GM23338 (cell line): ENCODE measurements at regions not wholly inside any gene's neighbourhood (a gene's known extent, or its start where the extent isn't known, plus 50 kb on each side); places are given as distances from the start of the nearest gene placed in this dataset.

Source experiments
- CREB1 ChIP-seq: fragments of 250-450 bp; sonication (Bioruptor Pico); IDR thresholded peaks from 2 replicates; pipeline ENCODE4 v1.5.0; 2020; ENCODE audit warnings: low read depth, mild to moderate bottlenecking, moderate library complexity
- CTCF ChIP-seq, 2 experiments: fragments of 200-600 bp in 1 of 2; sonication (generic) in 1 of 2; conservative IDR thresholded peaks; 2 replicates each; pipeline versions ENCODE4 v1.5.1 to v1.6.1; 2016 to 2017; ENCODE audit warnings: antibody characterized with exemption in 2 of 2, low read depth in 2 of 2, mild to moderate bottlenecking in 2 of 2, moderate library complexity in 1 of 2
- ETS1 ChIP-seq: IDR thresholded peaks from 2 replicates; pipeline ENCODE4 v1.6.1; 2016; ENCODE audit warnings: antibody characterized with exemption
- EZH2 ChIP-seq: fragments of 200-600 bp; sonication (generic); IDR thresholded peaks from one replicate; pipeline ENCODE4 v1.8.0; 2017; ENCODE audit warnings: antibody characterized with exemption, mild to moderate bottlenecking, low read depth; ENCODE audit not compliant: unreplicated experiment
- EZH2phosphoT487 ChIP-seq: fragments of 200-600 bp; sonication (generic); IDR thresholded peaks from one replicate; pipeline ENCODE4 v1.8.1; 2018; ENCODE audit warnings: antibody characterized with exemption; ENCODE audit not compliant: unreplicated experiment
- JUNB ChIP-seq: IDR thresholded peaks from one replicate; pipeline ENCODE4 v1.6.1; 2016; ENCODE audit warnings: antibody characterized with exemption; ENCODE audit not compliant: unreplicated experiment
- NANOG ChIP-seq: IDR thresholded peaks from 2 replicates; pipeline ENCODE4 v1.6.1; 2016; ENCODE audit warnings: antibody characterized with exemption, borderline replicate concordance
- POLR2AphosphoS5 ChIP-seq: IDR thresholded peaks from 2 replicates; pipeline ENCODE4 v1.6.1; 2016; ENCODE audit warnings: antibody characterized with exemption, low read depth
- REST ChIP-seq: IDR thresholded peaks from one replicate; pipeline ENCODE4 v1.6.1; 2018; ENCODE audit warnings: antibody characterized with exemption; ENCODE audit not compliant: unreplicated experiment
- ZNF114 ChIP-seq: fragments of 250-450 bp; sonication (Bioruptor Pico); IDR thresholded peaks from 2 replicates; pipeline ENCODE4 v1.5.0; 2020; ENCODE audit warnings: mild to moderate bottlenecking, moderate library complexity
- ZNF331 ChIP-seq: fragments of 250-450 bp; sonication (Bioruptor Pico); IDR thresholded peaks from 2 replicates; pipeline ENCODE4 v1.5.0; 2020; ENCODE audit warnings: low read depth, mild to moderate bottlenecking, moderate library complexity
- TF ChIP-seq, protein P1 (sequence below): fragments of 250-450 bp; sonication (Bioruptor Pico); IDR thresholded peaks from 2 replicates; pipeline ENCODE4 v1.5.0; 2020; ENCODE audit warnings: mild to moderate bottlenecking, moderate library complexity

- TF ChIP-seq POLR2AphosphoS5: no peak
- TF ChIP-seq ETS1: no peak
- no peak for TF ChIP-seq REST
- no peak for TF ChIP-seq EZH2
- TF ChIP-seq CTCF (conservative IDR thresholded peaks at IDR 0.05; ENCODE audit: low read depth in 2 of 2): no peak
- TF ChIP-seq EZH2phosphoT487: no peak
- no peak for TF ChIP-seq JUNB
- no peak for TF ChIP-seq CREB1 (CRISPR knock-in tag)
- TF ChIP-seq, protein P1, sequence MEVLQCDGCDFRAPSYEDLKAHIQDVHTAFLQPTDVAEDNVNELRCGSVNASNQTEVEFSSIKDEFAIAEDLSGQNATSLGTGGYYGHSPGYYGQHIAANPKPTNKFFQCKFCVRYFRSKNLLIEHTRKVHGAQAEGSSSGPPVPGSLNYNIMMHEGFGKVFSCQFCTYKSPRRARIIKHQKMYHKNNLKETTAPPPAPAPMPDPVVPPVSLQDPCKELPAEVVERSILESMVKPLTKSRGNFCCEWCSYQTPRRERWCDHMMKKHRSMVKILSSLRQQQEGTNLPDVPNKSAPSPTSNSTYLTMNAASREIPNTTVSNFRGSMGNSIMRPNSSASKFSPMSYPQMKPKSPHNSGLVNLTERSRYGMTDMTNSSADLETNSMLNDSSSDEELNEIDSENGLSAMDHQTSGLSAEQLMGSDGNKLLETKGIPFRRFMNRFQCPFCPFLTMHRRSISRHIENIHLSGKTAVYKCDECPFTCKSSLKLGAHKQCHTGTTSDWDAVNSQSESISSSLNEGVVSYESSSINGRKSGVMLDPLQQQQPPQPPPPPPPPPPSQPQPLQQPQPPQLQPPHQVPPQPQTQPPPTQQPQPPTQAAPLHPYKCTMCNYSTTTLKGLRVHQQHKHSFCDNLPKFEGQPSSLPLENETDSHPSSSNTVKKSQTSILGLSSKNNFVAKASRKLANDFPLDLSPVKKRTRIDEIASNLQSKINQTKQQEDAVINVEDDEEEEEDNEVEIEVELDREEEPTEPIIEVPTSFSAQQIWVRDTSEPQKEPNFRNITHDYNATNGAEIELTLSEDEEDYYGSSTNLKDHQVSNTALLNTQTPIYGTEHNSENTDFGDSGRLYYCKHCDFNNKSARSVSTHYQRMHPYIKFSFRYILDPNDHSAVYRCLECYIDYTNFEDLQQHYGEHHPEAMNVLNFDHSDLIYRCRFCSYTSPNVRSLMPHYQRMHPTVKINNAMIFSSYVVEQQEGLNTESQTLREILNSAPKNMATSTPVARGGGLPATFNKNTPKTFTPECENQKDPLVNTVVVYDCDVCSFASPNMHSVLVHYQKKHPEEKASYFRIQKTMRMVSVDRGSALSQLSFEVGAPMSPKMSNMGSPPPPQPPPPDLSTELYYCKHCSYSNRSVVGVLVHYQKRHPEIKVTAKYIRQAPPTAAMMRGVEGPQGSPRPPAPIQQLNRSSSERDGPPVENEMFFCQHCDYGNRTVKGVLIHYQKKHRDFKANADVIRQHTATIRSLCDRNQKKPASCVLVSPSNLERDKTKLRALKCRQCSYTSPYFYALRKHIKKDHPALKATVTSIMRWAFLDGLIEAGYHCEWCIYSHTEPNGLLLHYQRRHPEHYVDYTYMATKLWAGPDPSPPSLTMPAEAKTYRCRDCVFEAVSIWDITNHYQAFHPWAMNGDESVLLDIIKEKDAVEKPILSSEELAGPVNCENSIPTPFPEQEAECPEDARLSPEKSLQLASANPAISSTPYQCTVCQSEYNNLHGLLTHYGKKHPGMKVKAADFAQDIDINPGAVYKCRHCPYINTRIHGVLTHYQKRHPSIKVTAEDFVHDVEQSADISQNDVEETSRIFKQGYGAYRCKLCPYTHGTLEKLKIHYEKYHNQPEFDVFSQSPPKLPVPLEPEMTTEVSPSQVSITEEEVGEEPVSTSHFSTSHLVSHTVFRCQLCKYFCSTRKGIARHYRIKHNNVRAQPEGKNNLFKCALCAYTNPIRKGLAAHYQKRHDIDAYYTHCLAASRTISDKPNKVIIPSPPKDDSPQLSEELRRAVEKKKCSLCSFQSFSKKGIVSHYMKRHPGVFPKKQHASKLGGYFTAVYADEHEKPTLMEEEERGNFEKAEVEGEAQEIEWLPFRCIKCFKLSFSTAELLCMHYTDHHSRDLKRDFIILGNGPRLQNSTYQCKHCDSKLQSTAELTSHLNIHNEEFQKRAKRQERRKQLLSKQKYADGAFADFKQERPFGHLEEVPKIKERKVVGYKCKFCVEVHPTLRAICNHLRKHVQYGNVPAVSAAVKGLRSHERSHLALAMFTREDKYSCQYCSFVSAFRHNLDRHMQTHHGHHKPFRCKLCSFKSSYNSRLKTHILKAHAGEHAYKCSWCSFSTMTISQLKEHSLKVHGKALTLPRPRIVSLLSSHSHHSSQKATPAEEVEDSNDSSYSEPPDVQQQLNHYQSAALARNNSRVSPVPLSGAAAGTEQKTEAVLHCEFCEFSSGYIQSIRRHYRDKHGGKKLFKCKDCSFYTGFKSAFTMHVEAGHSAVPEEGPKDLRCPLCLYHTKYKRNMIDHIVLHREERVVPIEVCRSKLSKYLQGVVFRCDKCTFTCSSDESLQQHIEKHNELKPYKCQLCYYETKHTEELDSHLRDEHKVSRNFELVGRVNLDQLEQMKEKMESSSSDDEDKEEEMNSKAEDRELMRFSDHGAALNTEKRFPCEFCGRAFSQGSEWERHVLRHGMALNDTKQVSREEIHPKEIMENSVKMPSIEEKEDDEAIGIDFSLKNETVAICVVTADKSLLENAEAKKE (CRISPR knock-in tag): no peak
- TF ChIP-seq ZNF114 (CRISPR knock-in tag): no peak
- no peak for TF ChIP-seq ZNF331 (CRISPR knock-in tag)
- no peak for TF ChIP-seq NANOG
These were observed 116.3 kb upstream of the RCN1 start for GRCh38 chr11:31974366-31975136.
